Endothelial cell of umbilical vein (primary cell): ENCODE measurements at regions not wholly inside any gene's neighbourhood (a gene's known extent, or its start where the extent isn't known, plus 50 kb on each side); places are given as distances from the start of the nearest gene placed in this dataset.

Source experiments
- BruUV-seq: library from RNA; stranded (reverse); fragments of 400-500 nt; replicated peaks from 2 replicates; lab custom pipeline; 2021; lab: Mats Ljungman, UMichigan
- CTCF ChIA-PET: fragments of 300-600, 350-600 bp; sonication (Branson Sonifier 250); formaldehyde crosslinking; loops from one replicate; lab custom pipeline; 2021; ENCODE audit warnings: antibody characterized with exemption, inconsistent platforms; lab: Charles Lee
- POLR2A ChIA-PET: fragments of 300-600, 350-600 bp; sonication (Branson Sonifier 250); formaldehyde crosslinking; loops from one replicate; lab custom pipeline; 2021; ENCODE audit warnings: antibody characterized with exemption, inconsistent platforms; lab: Charles Lee
- DNase-seq: peaks from one replicate; pipeline ENCODE4 v3.0.0-alpha.2; 2011; ENCODE audit warnings: low read depth, low spot score
- FAIRE-seq: peaks from 2 replicates; lab custom pipeline; 2011; peaks lifted over from hg19 to GRCh38; lab: Jason Lieb, UNC
- H2AFZ ChIP-seq: 2 replicates; pipeline ENCODE4 v1.6.0; 2012; ENCODE audit warnings: low read depth, low read length, control low read depth, inconsistent platforms
- H3K27ac ChIP-seq: 2 replicates; pipeline ENCODE4 v1.5.1; 2011; ENCODE audit warnings: low read depth, mild to moderate bottlenecking, control low read depth, low read length, moderate library complexity; ENCODE audit not compliant: insufficient read depth
- H3K27me3 ChIP-seq, 2 experiments: 2 replicates each; pipeline versions ENCODE4 v1.6.0 to v1.6.1; 2011; ENCODE audit warnings: low read length in 2 of 2, mixed read lengths in 1 of 2; ENCODE audit not compliant: control insufficient read depth in 2 of 2, insufficient read depth in 2 of 2
- H3K36me3 ChIP-seq, 2 experiments: 2 replicates in 1 of 2; 3 replicates in 1 of 2; pipeline ENCODE4 v1.5.1; 2011; ENCODE audit warnings: low read length in 2 of 2, mild to moderate bottlenecking in 1 of 2, moderate library complexity in 1 of 2; ENCODE audit not compliant: control insufficient read depth in 2 of 2, insufficient read depth in 2 of 2; ENCODE audit errors: extremely low read depth in 1 of 2
- H3K4me1 ChIP-seq: 3 replicates; pipeline ENCODE4 v1.5.1; 2011; ENCODE audit warnings: mild to moderate bottlenecking, low read length; ENCODE audit not compliant: control insufficient read depth, insufficient read depth; ENCODE audit errors: extremely low read depth
- H3K4me2 ChIP-seq: 2 replicates; pipeline ENCODE4 v1.6.1; 2011; ENCODE audit warnings: low read length, control low read depth, mixed read lengths; ENCODE audit not compliant: insufficient read depth
- H3K4me3 ChIP-seq, 3 experiments: fragments of 200-600 bp in 1 of 3; sonication (generic), shearing (Covaris generic) in 1 of 3; replicated peaks in 1 of 3; 2 replicates each; pipeline ENCODE4 v1.5.1; 2011 to 2016; ENCODE audit warnings: control low read depth in 3 of 3, low read length in 3 of 3, mild to moderate bottlenecking in 2 of 3, inconsistent platforms in 1 of 3, low read depth in 1 of 3, moderate library complexity in 1 of 3; ENCODE audit not compliant: insufficient read depth in 1 of 3
- H3K79me2 ChIP-seq: 2 replicates; pipeline ENCODE4 v1.6.0; 2012; ENCODE audit warnings: low read length, inconsistent platforms; ENCODE audit not compliant: control insufficient read depth, insufficient read depth
- H3K9ac ChIP-seq: replicated peaks from 2 replicates; pipeline ENCODE3; 2011; ENCODE audit warnings: low read length, control low read depth; ENCODE audit not compliant: insufficient read depth; ENCODE audit errors: extremely low read depth
- H3K9me1 ChIP-seq: replicated peaks from 3 replicates; pipeline ENCODE4 v1.6.0; 2011; ENCODE audit warnings: mild to moderate bottlenecking, low read length; ENCODE audit not compliant: control insufficient read depth, insufficient read depth; ENCODE audit errors: extremely low read depth
- H3K9me3 ChIP-seq: replicated peaks from 2 replicates; pipeline ENCODE4 v1.5.1; 2012; ENCODE audit warnings: low read length, inconsistent platforms; ENCODE audit not compliant: control insufficient read depth, insufficient read depth
- H4K20me1 ChIP-seq: replicated peaks from 2 replicates; pipeline ENCODE3; 2011; ENCODE audit warnings: mild to moderate bottlenecking, low read length; ENCODE audit not compliant: control insufficient read depth, insufficient read depth; ENCODE audit errors: extremely low read depth
- EZH2 ChIP-seq: IDR thresholded peaks from 2 replicates; pipeline ENCODE4 v1.6.1; 2012; ENCODE audit warnings: borderline replicate concordance, low read depth, mild to moderate bottlenecking, moderate library complexity, low read length, inconsistent platforms; ENCODE audit not compliant: severe bottlenecking
- FOS ChIP-seq: IDR thresholded peaks from 2 replicates; pipeline ENCODE4 v1.6.1; 2011; ENCODE audit warnings: mild to moderate bottlenecking, low read length, moderate library complexity, borderline replicate concordance; ENCODE audit not compliant: insufficient read depth
- GATA2 ChIP-seq: IDR thresholded peaks from 2 replicates; pipeline ENCODE4 v1.7.0; 2011; ENCODE audit warnings: low read depth, mild to moderate bottlenecking, moderate library complexity, mixed read lengths, low read length; ENCODE audit not compliant: insufficient read length, insufficient read depth
- JUN ChIP-seq: IDR thresholded peaks from 2 replicates; pipeline ENCODE4 v1.6.1; 2011; ENCODE audit warnings: borderline replicate concordance, low read depth; ENCODE audit not compliant: insufficient read length, insufficient read depth
- MYC ChIP-seq: IDR thresholded peaks from one replicate; pipeline ENCODE4 v1.6.1; 2011; ENCODE audit warnings: mild to moderate bottlenecking, low read depth, low read length
- POLR2A ChIP-seq: IDR thresholded peaks from 2 replicates; pipeline ENCODE4 v1.6.1; 2012; ENCODE audit warnings: low read depth, mild to moderate bottlenecking, control low read depth, low read length
- POLR2AphosphoS5 ChIP-seq: IDR thresholded peaks from 2 replicates; pipeline ENCODE4 v1.6.1; 2012; ENCODE audit warnings: low read depth, mild to moderate bottlenecking, control low read depth, low read length, moderate library complexity; ENCODE audit not compliant: insufficient read depth
- dilution Hi-C: fragments of 300-500 bp; cut with MboI; formaldehyde crosslinking; loops from one replicate; pipeline ENCODE4 v1.15.0; 2019; ENCODE audit warnings: low sequenced_read_pairs; ENCODE audit not compliant: extremely low pct_ligation_motif_present
- intact Hi-C: fragments of 100-400 bp; cut with micrococcal nuclease; formaldehyde crosslinking; loops from one replicate; pipeline ENCODE4 v1.10.0; 2022
- TF ChIP-seq, protein P1 (sequence below), 2 donors: IDR thresholded peaks; 1 replicate in 1 of 2; 2 replicates in 1 of 2; pipeline ENCODE4 v1.5.1; 2011; ENCODE audit warnings: low read length in 2 of 2, mild to moderate bottlenecking in 2 of 2, moderate library complexity in 2 of 2, control low read depth in 1 of 2, inconsistent platforms in 1 of 2, low read depth in 1 of 2; ENCODE audit not compliant: insufficient read depth in 1 of 2; ENCODE audit errors: extremely low read depth in 1 of 2
- TF ChIP-seq, protein P2 (sequence below): IDR thresholded peaks from 2 replicates; pipeline ENCODE4 v1.6.1; 2011; ENCODE audit not compliant: insufficient read depth, insufficient read length

- POLR2A ChIA-PET, result no interaction called here
- intact Hi-C loops, result no loop called here
- DNase-seq, result no peak
- no peaks in the 10 kb centered on the region for H3K9me1 ChIP-seq
- no peak overlapping the region for H3K27ac ChIP-seq
- BruUV-seq, result no TSS peak
- FAIRE-seq, result no peak
- H3K4me1 ChIP-seq, result no peaks in the 10 kb centered on the region
- no peaks in the 10 kb centered on the region for H3K36me3 ChIP-seq
- no peak overlapping the region for H3K4me3 ChIP-seq
- dilution Hi-C loops, result no loop called here
- H3K79me2 ChIP-seq, result no peaks in the 10 kb centered on the region
- H3K4me2 ChIP-seq, result no peak overlapping the region
- TF ChIP-seq FOS, result no peak
- no peak for TF ChIP-seq EZH2
- TF ChIP-seq JUN, result no peak
- no peak for TF ChIP-seq POLR2A
- TF ChIP-seq GATA2, result no peak
- no peak for TF ChIP-seq POLR2AphosphoS5
- TF ChIP-seq MYC, result no peak
- TF ChIP-seq, protein P1, sequence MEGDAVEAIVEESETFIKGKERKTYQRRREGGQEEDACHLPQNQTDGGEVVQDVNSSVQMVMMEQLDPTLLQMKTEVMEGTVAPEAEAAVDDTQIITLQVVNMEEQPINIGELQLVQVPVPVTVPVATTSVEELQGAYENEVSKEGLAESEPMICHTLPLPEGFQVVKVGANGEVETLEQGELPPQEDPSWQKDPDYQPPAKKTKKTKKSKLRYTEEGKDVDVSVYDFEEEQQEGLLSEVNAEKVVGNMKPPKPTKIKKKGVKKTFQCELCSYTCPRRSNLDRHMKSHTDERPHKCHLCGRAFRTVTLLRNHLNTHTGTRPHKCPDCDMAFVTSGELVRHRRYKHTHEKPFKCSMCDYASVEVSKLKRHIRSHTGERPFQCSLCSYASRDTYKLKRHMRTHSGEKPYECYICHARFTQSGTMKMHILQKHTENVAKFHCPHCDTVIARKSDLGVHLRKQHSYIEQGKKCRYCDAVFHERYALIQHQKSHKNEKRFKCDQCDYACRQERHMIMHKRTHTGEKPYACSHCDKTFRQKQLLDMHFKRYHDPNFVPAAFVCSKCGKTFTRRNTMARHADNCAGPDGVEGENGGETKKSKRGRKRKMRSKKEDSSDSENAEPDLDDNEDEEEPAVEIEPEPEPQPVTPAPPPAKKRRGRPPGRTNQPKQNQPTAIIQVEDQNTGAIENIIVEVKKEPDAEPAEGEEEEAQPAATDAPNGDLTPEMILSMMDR (IDR thresholded peaks at IDR 0.05; ENCODE audit: extremely low read depth in 1 of 2, insufficient read depth in 1 of 2, low read depth in 1 of 2, low read length in 2 of 2), result no peak
- TF ChIP-seq, protein P2, sequence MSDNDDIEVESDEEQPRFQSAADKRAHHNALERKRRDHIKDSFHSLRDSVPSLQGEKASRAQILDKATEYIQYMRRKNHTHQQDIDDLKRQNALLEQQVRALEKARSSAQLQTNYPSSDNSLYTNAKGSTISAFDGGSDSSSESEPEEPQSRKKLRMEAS, result no peak
- no peak overlapping the region for H3K9ac ChIP-seq
- peaks cover 5% of the 10 kb centered on the region for H3K9me3 ChIP-seq
- no peaks in the 10 kb centered on the region for H4K20me1 ChIP-seq
- no peaks in the 10 kb centered on the region for H3K27me3 ChIP-seq
- CTCF ChIA-PET, result no interaction called here
- no peak overlapping the region for H2AFZ ChIP-seq
These were observed 650.8 kb downstream of the NPHP4 start for GRCh38 chr1:5341471-5341870.
